Fibroblast of pulmonary artery (primary cell): ENCODE measurements at regions not wholly inside any gene's neighbourhood (a gene's known extent, or its start where the extent isn't known, plus 50 kb on each side); places are given as distances from the start of the nearest gene placed in this dataset.

Experiments used
- DNase-seq: peaks from one replicate; pipeline ENCODE4 v3.0.0-alpha.2; 2010; ENCODE audit warnings: low read depth
- H3K4me3 ChIP-seq: replicated peaks from 2 replicates; pipeline ENCODE4 v1.5.1; 2011; ENCODE audit warnings: low read depth, mild to moderate bottlenecking, control low read depth, low read length, moderate library complexity
- TF ChIP-seq, protein P1 (sequence below): IDR thresholded peaks from 2 replicates; pipeline ENCODE4 v1.5.1; 2011; ENCODE audit warnings: mild to moderate bottlenecking, control low read depth, low read length, inconsistent platforms; ENCODE audit errors: missing control alignments

DNA sequence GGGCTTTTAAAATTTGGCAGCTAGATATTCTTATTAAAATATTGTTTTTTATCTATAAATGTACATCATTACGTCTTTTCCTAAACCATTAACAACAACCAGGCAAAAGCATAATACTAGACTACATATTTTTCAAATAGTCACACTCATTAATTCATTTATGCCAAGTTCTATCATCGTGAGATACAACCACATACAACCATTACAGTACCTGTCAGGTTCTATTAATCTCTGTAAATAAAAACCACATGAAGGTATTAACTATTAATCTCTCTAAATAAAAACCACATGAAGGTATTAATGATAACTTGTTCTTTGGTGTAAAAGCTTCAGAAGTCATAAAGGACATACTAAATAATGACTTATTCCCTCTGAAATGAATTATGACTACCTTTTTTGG lies 432.7 kb downstream of the TMX3 start:
- TF ChIP-seq, protein P1, sequence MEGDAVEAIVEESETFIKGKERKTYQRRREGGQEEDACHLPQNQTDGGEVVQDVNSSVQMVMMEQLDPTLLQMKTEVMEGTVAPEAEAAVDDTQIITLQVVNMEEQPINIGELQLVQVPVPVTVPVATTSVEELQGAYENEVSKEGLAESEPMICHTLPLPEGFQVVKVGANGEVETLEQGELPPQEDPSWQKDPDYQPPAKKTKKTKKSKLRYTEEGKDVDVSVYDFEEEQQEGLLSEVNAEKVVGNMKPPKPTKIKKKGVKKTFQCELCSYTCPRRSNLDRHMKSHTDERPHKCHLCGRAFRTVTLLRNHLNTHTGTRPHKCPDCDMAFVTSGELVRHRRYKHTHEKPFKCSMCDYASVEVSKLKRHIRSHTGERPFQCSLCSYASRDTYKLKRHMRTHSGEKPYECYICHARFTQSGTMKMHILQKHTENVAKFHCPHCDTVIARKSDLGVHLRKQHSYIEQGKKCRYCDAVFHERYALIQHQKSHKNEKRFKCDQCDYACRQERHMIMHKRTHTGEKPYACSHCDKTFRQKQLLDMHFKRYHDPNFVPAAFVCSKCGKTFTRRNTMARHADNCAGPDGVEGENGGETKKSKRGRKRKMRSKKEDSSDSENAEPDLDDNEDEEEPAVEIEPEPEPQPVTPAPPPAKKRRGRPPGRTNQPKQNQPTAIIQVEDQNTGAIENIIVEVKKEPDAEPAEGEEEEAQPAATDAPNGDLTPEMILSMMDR: no peak
- H3K4me3 ChIP-seq: no peak overlapping the region
- DNase-seq: no peak

GRCh38 chr18:68275616-68276015 lies 439.3 kb downstream of the TMX3 start:
- TF ChIP-seq, protein P1: no peak
- peak; percentile 74 for DNase-seq
- H3K4me3 ChIP-seq: no peak overlapping the region

GRCh38 chr18:68270017-68270416 lies 444.9 kb downstream of the TMX3 start:
- DNase-seq: no peak
- TF ChIP-seq, protein P1: no peak
- no peak overlapping the region for H3K4me3 ChIP-seq

- TF ChIP-seq, protein P1: no peak
- DNase-seq: peak; percentile 51
- no peak overlapping the region for H3K4me3 ChIP-seq
Observed at GRCh38 chr18:68267583-68267982, 447.3 kb downstream of the TMX3 start.

DNA sequence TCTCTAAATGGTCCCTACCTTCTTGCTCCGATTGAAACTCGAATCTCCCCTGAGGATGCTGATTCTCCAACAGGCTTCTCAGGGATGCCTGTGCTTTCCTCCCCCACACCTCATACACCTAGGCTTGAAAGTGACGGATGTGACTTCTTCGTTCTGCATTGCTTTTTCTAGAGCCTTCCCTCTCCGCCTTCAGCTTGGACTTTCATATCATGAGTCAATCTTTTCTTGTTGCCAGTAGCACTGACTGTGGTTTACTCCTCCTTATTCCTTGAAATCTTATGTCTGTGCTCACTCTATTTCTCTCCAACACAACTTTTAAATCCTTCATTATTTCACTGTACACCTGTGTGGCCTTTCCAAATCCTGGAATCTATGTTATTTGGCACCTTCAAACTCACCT lies 451.4 kb downstream of the TMX3 start:
- TF ChIP-seq, protein P1: no peak
- peak; percentile 35 for DNase-seq
- H3K4me3 ChIP-seq: no peak overlapping the region

DNA sequence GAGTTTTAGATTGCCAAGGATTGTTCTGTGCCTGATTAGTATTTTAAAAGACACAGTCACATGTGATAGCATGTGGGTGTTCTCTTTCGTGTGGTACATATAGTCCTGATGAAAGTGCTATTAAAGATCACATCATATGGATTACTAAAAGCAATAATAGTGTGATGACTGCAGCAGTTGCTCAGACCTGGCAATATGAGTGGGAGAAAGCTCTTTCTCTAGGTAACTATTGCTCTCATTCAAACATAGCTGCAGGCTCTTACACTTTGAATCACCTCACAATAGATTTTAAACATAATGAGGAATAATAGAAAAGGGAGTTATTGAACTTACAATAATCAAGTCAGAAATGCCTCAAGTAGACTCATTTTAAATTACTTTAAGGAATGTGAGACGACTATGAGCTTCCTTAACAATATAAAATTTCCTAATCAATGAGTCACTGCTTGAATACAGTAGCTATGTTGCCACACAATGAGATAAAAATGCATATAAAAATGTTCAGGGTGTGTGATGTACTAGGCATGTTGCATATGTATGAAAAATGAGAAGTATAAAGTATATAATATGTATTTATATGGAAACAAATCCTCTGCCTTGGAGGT lies 452.1 kb downstream of the TMX3 start:
- no peak overlapping the region for H3K4me3 ChIP-seq
- TF ChIP-seq, protein P1: no peak
- peak; percentile 83 for DNase-seq

DNA sequence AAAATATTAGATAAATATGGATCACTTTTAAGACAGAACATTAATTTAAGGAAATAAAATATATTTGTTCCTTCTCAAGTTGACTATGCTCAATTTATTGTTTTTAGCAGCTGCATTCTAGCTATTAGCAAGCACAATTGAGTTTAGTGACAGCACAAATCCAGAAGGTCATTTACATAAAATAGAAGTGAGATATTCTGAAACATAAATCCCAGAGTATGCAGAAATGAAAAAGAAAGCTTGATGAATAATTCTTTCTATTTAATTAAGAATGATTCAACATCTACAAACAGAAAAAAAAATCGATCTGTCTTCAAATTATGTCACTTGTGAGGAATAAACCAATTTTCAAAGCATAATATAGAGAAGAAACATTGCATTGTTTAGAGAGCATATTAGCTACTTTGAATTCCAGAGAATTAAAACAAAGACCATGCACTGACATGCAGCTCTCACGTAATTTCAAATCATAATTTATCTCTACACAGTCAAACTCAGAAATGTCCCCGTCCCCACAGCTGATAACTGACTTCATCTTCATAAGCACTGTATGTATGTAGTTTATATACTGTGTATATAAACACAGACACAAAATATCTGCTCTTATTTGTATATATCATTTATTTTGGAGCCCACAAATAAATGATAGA lies 458.4 kb downstream of the TMX3 start:
- no peak overlapping the region for H3K4me3 ChIP-seq
- no peak for DNase-seq
- TF ChIP-seq, protein P1: no peak
